ENCODE measurements at regions not wholly inside any gene's neighbourhood (a gene's known extent, or its start where the extent isn't known, plus 50 kb on each side); places are given as distances from the start of the nearest gene placed in this dataset.

- no peak for TF ChIP-seq POU2F2 (IDR thresholded peaks at IDR 0.05; ENCODE audit: borderline replicate concordance, low read depth, low read length)
- no peak for TF ChIP-seq MXI1 (IDR thresholded peaks at IDR 0.05; ENCODE audit: low read depth, low read length)
- TF ChIP-seq CTCF (IDR thresholded peaks at IDR 0.05 in 2 of 3, conservative IDR thresholded peaks at IDR 0.05 in 1 of 3; ENCODE audit: control insufficient read depth in 2 of 3, extremely low read depth in 1 of 3, insufficient read depth in 1 of 3, low read depth in 3 of 3, low read length in 3 of 3) = no peak
- TF ChIP-seq POLR2A (IDR thresholded peaks at IDR 0.05; ENCODE audit: low read depth, low read length) = no peak
- no peak for TF ChIP-seq ELK1 (IDR thresholded peaks at IDR 0.05; ENCODE audit: low read depth, low read length)
- TF ChIP-seq TAF1 (IDR thresholded peaks at IDR 0.05; ENCODE audit: borderline replicate concordance, low read depth, low read length) = no peak
- no peak for TF ChIP-seq NR2C2 (IDR thresholded peaks at IDR 0.05; ENCODE audit: borderline replicate concordance, control insufficient read depth, insufficient read length, low read depth)
- no peak for TF ChIP-seq TCF12 (IDR thresholded peaks at IDR 0.05; ENCODE audit: low read depth, low read length)
- no peak for TF ChIP-seq ASH2L (IDR thresholded peaks at IDR 0.05; ENCODE audit: borderline replicate concordance, low read depth)
- TF ChIP-seq WRNIP1 (IDR thresholded peaks at IDR 0.05; ENCODE audit: borderline replicate concordance, low read depth, low read length) = no peak
- no peak for TF ChIP-seq CHD1 (IDR thresholded peaks at IDR 0.05; ENCODE audit: low read depth, low read length)
- no peak for TF ChIP-seq CHD2 (IDR thresholded peaks at IDR 0.05; ENCODE audit: borderline replicate concordance, low read depth, low read length)
These were observed 485.9 kb upstream of the JAG1 start for GRCh38 chr20:11159728-11160127.

All from GM12878 (cell line).